WTC11 (cell line): ENCODE measurements at regions not wholly inside any gene's neighbourhood (a gene's known extent, or its start where the extent isn't known, plus 50 kb on each side); places are given as distances from the start of the nearest gene placed in this dataset.

Experiments
- ATAC-seq: fragments of 200-7000 bp; cut with Tn5 transposase; 2 replicates; pipeline ENCODE4 v1.10.0; 2021; ENCODE audit warnings: mild to moderate bottlenecking, moderate library complexity
- CTCF ChIA-PET: fragments of 300-600 bp; sonication (Branson Sonifier 250); formaldehyde crosslinking; loops from one replicate; lab custom pipeline; 2021; ENCODE audit warnings: antibody characterized with exemption; lab: Charles Lee
- POLR2A ChIA-PET: fragments of 350-600 bp; sonication (Branson Sonifier 250); formaldehyde crosslinking; loops from one replicate; lab custom pipeline; 2021; ENCODE audit warnings: antibody characterized with exemption; lab: Charles Lee
- DNase-seq: peaks from one replicate; pipeline ENCODE4 v3.0.0; 2021; ENCODE audit warnings: low spot score
- H3K27ac Mint-ChIP-seq: 2 replicates; pipeline ENCODE4 v1.8.0; 2021; ENCODE audit warnings: mixed read lengths
- H3K27me3 Mint-ChIP-seq: 2 replicates; pipeline ENCODE4 v1.8.0; 2021; ENCODE audit warnings: low read depth, mild to moderate bottlenecking, moderate library complexity, mixed read lengths
- H3K36me3 Mint-ChIP-seq: 2 replicates; pipeline ENCODE4 v1.8.0; 2021; ENCODE audit warnings: mixed read lengths
- H3K4me1 Mint-ChIP-seq: 2 replicates; pipeline ENCODE4 v1.8.0; 2022; ENCODE audit warnings: mixed read lengths
- H3K4me3 Mint-ChIP-seq: 2 replicates; pipeline ENCODE4 v1.8.0; 2021; ENCODE audit warnings: mild to moderate bottlenecking, moderate library complexity, mixed read lengths
- H3K9me3 Mint-ChIP-seq: 2 replicates; pipeline ENCODE4 v1.8.0; 2021; ENCODE audit warnings: mixed read lengths
- ATF1 ChIP-seq: sonication (generic); formaldehyde crosslinking; IDR thresholded peaks from 2 replicates; pipeline ENCODE4 v1.8.1; 2023; ENCODE audit warnings: mild to moderate bottlenecking, moderate library complexity, missing genetic modification reagents
- CBFB ChIP-seq: sonication (generic); formaldehyde crosslinking; IDR thresholded peaks from 2 replicates; pipeline ENCODE4 v1.8.1; 2022; ENCODE audit warnings: mild to moderate bottlenecking, low read depth, missing genetic modification reagents
- CTCF ChIP-seq: fragments of 200-600 bp; IDR thresholded peaks from 2 replicates; pipeline ENCODE4 v1.8.0; 2022; ENCODE audit warnings: antibody characterized with exemption
- E2F4 ChIP-seq: sonication (generic); formaldehyde crosslinking; IDR thresholded peaks from 2 replicates; pipeline ENCODE4 v1.8.1; 2022; ENCODE audit warnings: low read depth, mild to moderate bottlenecking, moderate library complexity, missing genetic modification reagents, borderline replicate concordance
- E2F5 ChIP-seq: sonication (generic); formaldehyde crosslinking; IDR thresholded peaks from 2 replicates; pipeline ENCODE4 v1.8.1; 2022; ENCODE audit warnings: mild to moderate bottlenecking, moderate library complexity, missing genetic modification reagents
- FOXJ3 ChIP-seq: sonication (generic); formaldehyde crosslinking; IDR thresholded peaks from 2 replicates; pipeline ENCODE4 v1.9.0; 2021; ENCODE audit warnings: missing genetic modification reagents, mild to moderate bottlenecking, borderline replicate concordance
- FOXK1 ChIP-seq: sonication (generic); formaldehyde crosslinking; IDR thresholded peaks from 2 replicates; pipeline ENCODE4 v1.8.0; 2022; ENCODE audit warnings: mild to moderate bottlenecking, moderate library complexity, missing genetic modification reagents
- GABPB1 ChIP-seq: sonication (generic); formaldehyde crosslinking; IDR thresholded peaks from 2 replicates; pipeline ENCODE4 v1.8.1; 2023; ENCODE audit warnings: mild to moderate bottlenecking, missing genetic modification reagents
- JUN ChIP-seq: sonication (generic); formaldehyde crosslinking; IDR thresholded peaks from 2 replicates; pipeline ENCODE4 v1.8.0; 2023; ENCODE audit warnings: mild to moderate bottlenecking, missing genetic modification reagents
- KAT7 ChIP-seq: sonication (generic); formaldehyde crosslinking; IDR thresholded peaks from 2 replicates; pipeline ENCODE4 v1.8.1; 2023; ENCODE audit warnings: missing genetic modification reagents, mild to moderate bottlenecking, borderline replicate concordance
- MAX ChIP-seq: sonication (generic); formaldehyde crosslinking; IDR thresholded peaks from 2 replicates; pipeline ENCODE4 v1.8.0; 2022; ENCODE audit warnings: mild to moderate bottlenecking, missing genetic modification reagents
- MXD4 ChIP-seq: fragments of 250-450 bp; sonication (Bioruptor Pico); IDR thresholded peaks from 2 replicates; pipeline ENCODE4 v1.8.0; 2021; ENCODE audit warnings: mild to moderate bottlenecking, moderate library complexity, borderline replicate concordance
- NFATC4 ChIP-seq: fragments of 250-450 bp; sonication (Bioruptor Pico); IDR thresholded peaks from 2 replicates; pipeline ENCODE4 v1.9.0; 2021; ENCODE audit warnings: mild to moderate bottlenecking
- NR1H2 ChIP-seq: sonication (generic); formaldehyde crosslinking; IDR thresholded peaks from 2 replicates; pipeline ENCODE4 v1.9.0; 2021; ENCODE audit warnings: mild to moderate bottlenecking, moderate library complexity, missing genetic modification reagents
- NR3C1 ChIP-seq: sonication (generic); formaldehyde crosslinking; conservative IDR thresholded peaks from 2 replicates; pipeline ENCODE4 v1.8.1; 2023; ENCODE audit warnings: low read depth, mild to moderate bottlenecking, missing genetic modification reagents
- PRRX2 ChIP-seq: fragments of 250-450 bp; sonication (Bioruptor Pico); IDR thresholded peaks from 2 replicates; pipeline ENCODE4 v1.8.0; 2021; ENCODE audit warnings: mild to moderate bottlenecking
- RORB ChIP-seq: fragments of 250-450 bp; sonication (Bioruptor Pico); IDR thresholded peaks from 2 replicates; pipeline ENCODE4 v1.9.0; 2021; ENCODE audit warnings: mild to moderate bottlenecking
- ZNF138 ChIP-seq: sonication (generic); formaldehyde crosslinking; conservative IDR thresholded peaks from 2 replicates; pipeline ENCODE4 v1.8.1; 2022; ENCODE audit warnings: mild to moderate bottlenecking, moderate library complexity, missing genetic modification reagents
- ZNF219 ChIP-seq: sonication (generic); formaldehyde crosslinking; IDR thresholded peaks from 2 replicates; pipeline ENCODE4 v1.8.0; 2023; ENCODE audit warnings: missing genetic modification reagents, mild to moderate bottlenecking, borderline replicate concordance
- ZNF416 ChIP-seq: fragments of 250-450 bp; sonication (Bioruptor Pico); IDR thresholded peaks from 2 replicates; pipeline ENCODE4 v1.9.0; 2021; ENCODE audit warnings: mild to moderate bottlenecking, inconsistent platforms
- ZNF423 ChIP-seq: fragments of 250-450 bp; sonication (Bioruptor Pico); IDR thresholded peaks from 2 replicates; pipeline ENCODE4 v2.1.2; 2022; ENCODE audit warnings: mild to moderate bottlenecking, moderate library complexity
- ZNF425 ChIP-seq: fragments of 250-450 bp; sonication (Bioruptor Pico); conservative IDR thresholded peaks from 2 replicates; pipeline ENCODE4 v1.9.0; 2021; ENCODE audit warnings: mild to moderate bottlenecking
- ZSCAN18 ChIP-seq: fragments of 250-450 bp; sonication (Bioruptor Pico); IDR thresholded peaks from 2 replicates; pipeline ENCODE4 v2.1.2; 2022; ENCODE audit warnings: mild to moderate bottlenecking, moderate library complexity

GRCh38 chr1:189530162-189530561, 947.5 kb downstream of the BRINP3 start:
- Mint-ChIP-seq H3K27ac (0 out of 2 replicates have a peak overlapping the region, but pooled peaks have one; percentile 8), H3K4me3 (no peak overlapping the region), H3K36me3 (no peaks in the 10 kb centered on the region), H3K4me1 (peaks cover 20% of the 10 kb centered on the region), H3K27me3 (no peaks in the 10 kb centered on the region), H3K9me3 (no peaks in the 10 kb centered on the region)
- no peak for TF ChIP-seq ZNF423 (CRISPR knock-in tag)
- TF ChIP-seq FOXJ3 (CRISPR knock-in tag) = no peak
- TF ChIP-seq E2F5 (CRISPR knock-in tag) = no peak
- TF ChIP-seq ZNF416 (CRISPR knock-in tag) = no peak
- no peak for TF ChIP-seq ZNF219 (CRISPR knock-in tag)
- TF ChIP-seq MXD4 (CRISPR knock-in tag) = no peak
- no peak for TF ChIP-seq PRRX2
- no peak for TF ChIP-seq CBFB (CRISPR knock-in tag)
- no peak for TF ChIP-seq MAX (CRISPR knock-in tag)
- TF ChIP-seq JUN = no peak
- CTCF ChIA-PET = no interaction called here
- POLR2A ChIA-PET = no interaction called here
- DNase-seq (no peak), ATAC-seq (no peak)

GRCh38 chr1:189538271-189538670, 939.4 kb downstream of the BRINP3 start:
- Mint-ChIP-seq H3K27ac (no peak overlapping the region), H3K4me3 (no peak overlapping the region), H3K27me3 (no peaks in the 10 kb centered on the region), H3K9me3 (peaks cover 6% of the 10 kb centered on the region; the same call in 1 of the 2 replicates), H3K4me1 (0 out of 2 replicates have a peak, but pooled peaks cover 6% of the 10 kb centered on the region)
- CTCF ChIA-PET = no interaction called here
- no peak for TF ChIP-seq PRRX2
- TF ChIP-seq CTCF = no peak
- no peak for TF ChIP-seq ATF1 (CRISPR knock-in tag)
- TF ChIP-seq GABPB1 (CRISPR knock-in tag) = no peak
- no peak for TF ChIP-seq ZNF425 (CRISPR knock-in tag)
- TF ChIP-seq KAT7 (CRISPR knock-in tag) = no peak
- TF ChIP-seq NR3C1 (CRISPR knock-in tag) = no peak
- TF ChIP-seq FOXK1 (CRISPR knock-in tag) = no peak
- TF ChIP-seq E2F4 (CRISPR knock-in tag) = no peak
- no peak for TF ChIP-seq ZSCAN18 (CRISPR knock-in tag)
- TF ChIP-seq NFATC4 (CRISPR knock-in tag) = no peak
- TF ChIP-seq RORB (CRISPR knock-in tag) = no peak
- TF ChIP-seq NR1H2 = no peak
- TF ChIP-seq ZNF138 (CRISPR knock-in tag) = no peak
- TF ChIP-seq, all 79 proteins: peak for 0
- no peaks in the 10 kb centered on the region for H3K36me3 Mint-ChIP-seq
- ATAC-seq (no peak), DNase-seq (no peak)
- POLR2A ChIA-PET = no interaction called here
